ENCODE measurements at regions not wholly inside any gene's neighbourhood (a gene's known extent, or its start where the extent isn't known, plus 50 kb on each side); places are given as distances from the start of the nearest gene placed in this dataset.

DNA sequence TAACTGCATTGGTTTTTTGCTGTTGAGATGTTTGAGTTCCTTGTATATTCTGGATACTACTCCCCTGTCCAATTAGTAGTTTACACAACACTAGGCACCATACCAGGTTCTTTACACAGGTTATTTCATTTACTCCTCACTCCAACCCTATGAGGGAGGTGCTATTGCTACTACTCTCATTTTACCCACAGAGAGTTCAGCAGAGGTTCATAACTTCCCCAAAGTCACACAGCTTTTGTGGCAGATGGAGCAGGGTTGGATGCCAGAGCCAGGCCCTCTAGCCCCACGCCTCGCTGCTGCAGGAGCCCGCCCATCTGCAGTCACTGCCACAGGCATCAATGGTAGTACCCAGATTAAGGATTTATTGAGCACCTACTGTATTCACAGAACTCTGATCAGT lies 61.7 kb upstream of the MAP3K4 start:
- H3K27me3 ChIP-seq, result no peaks in the 10 kb centered on the region
- no peak for DNase-seq (ENCODE audit: low read depth in 1 of 2, low spot score in 1 of 2)
- TF ChIP-seq, protein P1, sequence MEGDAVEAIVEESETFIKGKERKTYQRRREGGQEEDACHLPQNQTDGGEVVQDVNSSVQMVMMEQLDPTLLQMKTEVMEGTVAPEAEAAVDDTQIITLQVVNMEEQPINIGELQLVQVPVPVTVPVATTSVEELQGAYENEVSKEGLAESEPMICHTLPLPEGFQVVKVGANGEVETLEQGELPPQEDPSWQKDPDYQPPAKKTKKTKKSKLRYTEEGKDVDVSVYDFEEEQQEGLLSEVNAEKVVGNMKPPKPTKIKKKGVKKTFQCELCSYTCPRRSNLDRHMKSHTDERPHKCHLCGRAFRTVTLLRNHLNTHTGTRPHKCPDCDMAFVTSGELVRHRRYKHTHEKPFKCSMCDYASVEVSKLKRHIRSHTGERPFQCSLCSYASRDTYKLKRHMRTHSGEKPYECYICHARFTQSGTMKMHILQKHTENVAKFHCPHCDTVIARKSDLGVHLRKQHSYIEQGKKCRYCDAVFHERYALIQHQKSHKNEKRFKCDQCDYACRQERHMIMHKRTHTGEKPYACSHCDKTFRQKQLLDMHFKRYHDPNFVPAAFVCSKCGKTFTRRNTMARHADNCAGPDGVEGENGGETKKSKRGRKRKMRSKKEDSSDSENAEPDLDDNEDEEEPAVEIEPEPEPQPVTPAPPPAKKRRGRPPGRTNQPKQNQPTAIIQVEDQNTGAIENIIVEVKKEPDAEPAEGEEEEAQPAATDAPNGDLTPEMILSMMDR (IDR thresholded peaks at IDR 0.05; ENCODE audit: low read depth, low read length), result no peak
- no peaks in the 10 kb centered on the region for H3K36me3 ChIP-seq
- no peak overlapping the region for H3K27ac ChIP-seq
- H3K9me3 ChIP-seq (ENCODE audit: low read depth), result no peaks in the 10 kb centered on the region
- H3K4me3 ChIP-seq, result no peak overlapping the region
- peaks cover 8% of the 10 kb centered on the region for H3K4me1 ChIP-seq (ENCODE audit: low read depth)

DNA sequence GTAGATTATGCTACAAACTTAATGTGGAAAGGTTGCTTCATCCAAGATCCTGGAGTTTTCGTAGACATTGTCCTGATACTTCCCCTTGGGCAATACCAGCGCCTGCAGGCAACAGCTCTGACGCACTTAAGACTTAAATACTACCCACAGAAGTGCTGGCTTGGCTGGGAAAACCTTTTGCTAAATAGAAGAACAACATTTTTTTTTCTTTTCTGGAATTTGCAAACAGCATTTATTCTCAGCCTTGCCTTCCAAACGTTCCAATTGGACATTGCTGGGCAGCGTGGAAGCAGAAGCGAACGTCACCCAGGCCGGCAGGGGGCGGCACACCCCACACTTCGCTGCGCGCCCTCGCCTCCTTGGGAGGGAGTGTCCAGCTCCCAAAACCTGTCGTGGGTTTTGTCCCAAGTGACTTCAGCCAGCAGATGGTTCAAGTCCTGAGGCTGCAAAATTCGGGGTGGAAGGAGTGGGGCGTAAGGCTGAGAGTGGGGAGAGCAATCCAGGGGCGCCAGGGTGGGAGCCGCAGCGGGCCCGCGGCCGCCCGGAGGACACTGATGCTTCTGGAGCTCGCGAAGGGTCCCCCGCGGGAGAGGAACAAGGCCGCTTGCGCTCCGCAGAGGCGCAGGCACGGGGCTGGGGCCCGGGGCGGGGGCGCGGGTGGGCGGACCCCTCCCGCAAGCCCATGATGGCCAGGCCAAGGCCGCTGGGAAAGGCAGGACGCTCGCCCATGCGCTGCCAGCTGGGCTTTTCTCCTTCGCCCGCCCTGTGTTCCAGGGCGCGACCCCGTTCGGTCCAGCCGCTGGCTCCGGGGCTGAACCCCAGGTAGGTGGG lies 60.8 kb upstream of the MAP3K4 start:
- no peaks in the 10 kb centered on the region for H3K36me3 ChIP-seq
- H3K27ac ChIP-seq, result no peak overlapping the region
- peak overlapping the region; percentile 45 for H3K4me3 ChIP-seq
- DNase-seq (ENCODE audit: low read depth in 1 of 2, low spot score in 1 of 2), result peak; percentile 81 to 91
- no peaks in the 10 kb centered on the region for H3K9me3 ChIP-seq (ENCODE audit: low read depth)
- no peaks in the 10 kb centered on the region for H3K27me3 ChIP-seq
- TF ChIP-seq, protein P1 (IDR thresholded peaks at IDR 0.05; ENCODE audit: low read depth, low read length), result peak; percentile 76
- peaks cover 8% of the 10 kb centered on the region for H3K4me1 ChIP-seq (ENCODE audit: low read depth)

DNA sequence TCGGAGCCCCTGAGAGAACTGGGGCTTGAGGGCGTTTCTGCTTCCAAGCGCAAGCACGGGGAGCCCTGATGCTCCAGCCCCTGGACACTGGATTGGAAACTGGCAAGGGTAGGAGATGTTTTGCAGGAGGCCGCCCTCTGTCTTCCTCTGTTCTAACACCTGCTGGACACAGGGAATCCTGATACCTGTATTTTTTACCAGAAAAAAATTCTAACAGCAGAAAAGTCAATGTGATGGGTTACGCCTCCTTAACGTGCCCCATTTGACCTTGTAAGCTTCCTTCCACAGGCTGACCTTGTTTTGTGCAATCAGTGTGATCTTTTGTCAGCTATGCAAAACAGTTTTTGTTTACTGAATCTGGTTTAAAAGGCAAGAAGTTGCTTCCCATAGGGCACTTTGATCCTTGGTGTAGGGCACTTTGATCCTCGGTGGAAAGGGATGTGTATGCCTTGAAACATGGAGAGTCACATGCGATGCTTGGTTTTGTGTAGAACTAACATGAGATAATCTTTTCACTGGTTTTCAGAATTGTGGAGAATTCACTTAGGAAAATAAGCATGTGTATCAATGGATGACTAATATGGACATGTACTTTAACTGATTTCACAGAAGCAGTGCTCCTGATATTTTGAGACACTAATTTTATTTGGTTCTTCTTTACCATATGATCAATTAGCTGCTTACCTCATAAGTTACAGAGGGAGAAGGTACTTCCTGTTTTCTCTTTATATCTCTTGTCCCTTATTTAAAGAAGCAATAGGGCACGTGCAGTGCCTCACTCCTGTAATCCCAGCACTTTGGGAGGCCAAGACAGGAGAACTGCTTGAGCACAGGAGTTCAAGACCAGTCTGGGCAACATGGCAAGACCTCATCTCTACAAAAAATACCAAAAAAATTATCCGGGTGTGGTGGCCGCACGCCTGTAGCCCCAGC lies 59.9 kb upstream of the MAP3K4 start:
- Histone ChIP-seq H3K4me1 (ENCODE audit: low read depth) (peaks cover 8% of the 10 kb centered on the region), H3K9me3 (ENCODE audit: low read depth) (no peaks in the 10 kb centered on the region), H3K36me3 (no peaks in the 10 kb centered on the region), H3K27ac (no peak overlapping the region), H3K27me3 (no peaks in the 10 kb centered on the region), H3K4me3 (peak overlapping the region; percentile 45)
- TF ChIP-seq, protein P1 (IDR thresholded peaks at IDR 0.05; ENCODE audit: low read depth, low read length), result no peak
- no peak for DNase-seq (ENCODE audit: low read depth in 1 of 2, low spot score in 1 of 2)

DNA sequence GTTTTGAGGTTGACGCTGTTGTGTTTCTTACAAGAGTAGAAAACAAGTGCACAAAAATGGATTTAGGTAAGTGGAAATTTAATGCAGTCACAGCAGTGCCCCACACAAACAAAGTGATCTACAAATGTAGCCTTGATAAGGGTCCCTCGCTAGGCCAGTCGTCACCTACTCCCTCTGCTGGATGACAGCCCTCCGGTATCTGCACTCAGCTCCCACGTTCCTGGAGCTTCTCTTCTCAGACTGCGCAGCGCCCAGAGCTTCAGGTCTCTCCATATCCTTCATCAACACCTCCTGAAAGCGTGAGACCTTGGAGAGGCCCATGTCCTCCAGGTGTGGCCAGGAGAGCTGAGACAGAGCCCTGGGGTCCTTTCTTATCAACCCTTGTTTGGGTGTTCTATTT lies 58.3 kb upstream of the MAP3K4 start:
- Histone ChIP-seq H3K4me1 (ENCODE audit: low read depth) (peaks cover 8% of the 10 kb centered on the region), H3K36me3 (no peaks in the 10 kb centered on the region)
- DNase-seq (ENCODE audit: low read depth in 1 of 2, low spot score in 1 of 2), result peak in 1 of 2 donors; percentile 61

DNA sequence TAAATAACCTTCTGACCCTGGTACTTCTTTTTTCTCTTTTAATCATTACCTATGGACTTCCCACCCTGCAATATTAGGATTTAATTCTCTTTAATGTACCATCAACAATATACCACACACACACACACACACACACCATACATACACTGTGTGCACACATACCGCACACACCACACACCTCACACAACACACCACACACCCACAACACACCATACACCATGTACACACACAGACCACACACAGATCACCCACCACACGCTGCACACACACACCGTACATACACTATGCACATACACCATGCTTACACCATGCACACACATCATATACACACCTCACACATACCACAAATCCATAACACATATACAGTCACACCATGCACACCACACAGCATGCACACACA lies 57.4 kb upstream of the MAP3K4 start:
- no peaks in the 10 kb centered on the region for H3K36me3 ChIP-seq
- no peak overlapping the region for H3K27ac ChIP-seq
- no peak overlapping the region for H3K4me3 ChIP-seq
- no peaks in the 10 kb centered on the region for H3K27me3 ChIP-seq
- TF ChIP-seq, protein P1 (IDR thresholded peaks at IDR 0.05; ENCODE audit: low read depth, low read length), result no peak
- H3K4me1 ChIP-seq (ENCODE audit: low read depth), result peaks cover 8% of the 10 kb centered on the region
- DNase-seq (ENCODE audit: low read depth in 1 of 2, low spot score in 1 of 2), result no peak
- H3K9me3 ChIP-seq (ENCODE audit: low read depth), result no peaks in the 10 kb centered on the region

More for the DNA sequence above, 58.3 kb upstream of the MAP3K4 start:
- TF ChIP-seq, protein P1 (IDR thresholded peaks at IDR 0.05; ENCODE audit: low read depth, low read length), result peak; percentile 11
- Histone ChIP-seq H3K4me3 (no peak overlapping the region), H3K27ac (no peak overlapping the region), H3K9me3 (ENCODE audit: low read depth) (no peaks in the 10 kb centered on the region), H3K27me3 (no peaks in the 10 kb centered on the region)

Measured in cardiac muscle cell (in vitro differentiated cells and primary cell).